ENCODE measurements at regions not wholly inside any gene's neighbourhood (a gene's known extent, or its start where the extent isn't known, plus 50 kb on each side); places are given as distances from the start of the nearest gene placed in this dataset.
A peak's percentile ranks its signal among the peaks of the same experiment; 100 is the strongest.

DNA sequence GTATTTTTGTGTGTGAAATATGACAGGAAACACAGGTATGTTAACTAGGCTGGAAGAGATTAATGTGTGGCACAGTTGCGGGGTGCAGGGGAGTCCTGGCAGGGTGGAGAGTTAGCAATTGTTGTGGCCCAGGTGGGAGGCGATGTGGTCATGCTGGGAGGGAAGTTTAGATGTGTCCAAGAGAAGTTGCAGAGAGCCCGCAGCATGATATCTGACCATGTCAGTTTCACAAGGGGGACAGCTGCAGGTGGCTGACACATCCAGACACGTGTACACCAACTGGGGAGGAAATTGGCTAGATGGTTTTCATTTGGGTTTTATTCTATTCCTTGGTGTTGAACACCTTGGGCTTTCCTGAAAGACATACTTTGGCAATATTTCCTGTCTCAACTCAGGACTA lies 172.8 kb upstream of the RGMA start:
- ChIA-PET POLR2A (no interaction called here), CTCF (no interaction called here)
- no peak overlapping the region for H3K4me3 Mint-ChIP-seq
- no peaks in the 10 kb centered on the region for H3K9me3 Mint-ChIP-seq
- no peak overlapping the region for H3K27ac Mint-ChIP-seq
- H3K4me1 Mint-ChIP-seq (ENCODE audit: low read depth): no peaks in the 10 kb centered on the region
- DNase-seq: no peak
- intact Hi-C loops (cut with micrococcal nuclease): no loop called here
- H3K27me3 Mint-ChIP-seq: peaks cover 1% of the 10 kb centered on the region
- H3K36me3 Mint-ChIP-seq: no peaks in the 10 kb centered on the region

- Mint-ChIP-seq H3K36me3 (no peaks in the 10 kb centered on the region), H3K4me1 (ENCODE audit: low read depth) (no peaks in the 10 kb centered on the region), H3K27ac (no peak overlapping the region), H3K4me3 (no peak overlapping the region), H3K9me3 (no peaks in the 10 kb centered on the region), H3K27me3 (no peaks in the 10 kb centered on the region)
- DNase-seq: no peak
- intact Hi-C loops (cut with micrococcal nuclease): no loop called here
- CTCF ChIA-PET: no interaction called here
- POLR2A ChIA-PET: no interaction called here
Measured at GRCh38 chr15:93257920-93258319, 168.9 kb upstream of the RGMA start.

DNA sequence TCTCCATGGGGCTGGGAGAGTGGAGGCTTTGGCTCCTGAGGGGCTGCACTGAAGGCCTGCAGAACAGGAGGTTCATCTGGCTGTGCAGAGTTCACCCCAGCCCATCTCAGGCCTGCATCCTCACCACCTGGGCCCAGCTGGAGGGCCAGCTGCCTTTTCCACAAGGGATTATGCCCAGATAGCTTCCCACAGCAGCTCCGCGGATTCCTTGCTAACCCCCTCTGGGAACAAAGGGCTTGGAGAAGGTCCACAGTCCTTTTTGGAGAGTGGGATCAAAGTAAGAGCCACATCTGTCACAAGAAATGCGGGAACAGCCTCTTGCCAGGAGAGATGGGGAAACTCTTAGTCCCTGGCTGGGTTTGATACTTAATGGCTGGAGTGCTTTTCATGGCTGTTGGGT lies 164.7 kb upstream of the RGMA start:
- Mint-ChIP-seq H3K9me3 (no peaks in the 10 kb centered on the region), H3K27ac (no peak overlapping the region), H3K27me3 (peaks cover 1% of the 10 kb centered on the region), H3K36me3 (no peaks in the 10 kb centered on the region), H3K4me3 (no peak overlapping the region), H3K4me1 (ENCODE audit: low read depth) (no peaks in the 10 kb centered on the region)
- no peak for DNase-seq
- intact Hi-C loops (cut with micrococcal nuclease): no loop called here
- POLR2A ChIA-PET: interaction anchor here (0.5 kb wide), 1 partner anchor 174 kb away, joined by 3 read pairs; no protein-coding TSS in a partner anchor
- CTCF ChIA-PET: no interaction called here

DNA sequence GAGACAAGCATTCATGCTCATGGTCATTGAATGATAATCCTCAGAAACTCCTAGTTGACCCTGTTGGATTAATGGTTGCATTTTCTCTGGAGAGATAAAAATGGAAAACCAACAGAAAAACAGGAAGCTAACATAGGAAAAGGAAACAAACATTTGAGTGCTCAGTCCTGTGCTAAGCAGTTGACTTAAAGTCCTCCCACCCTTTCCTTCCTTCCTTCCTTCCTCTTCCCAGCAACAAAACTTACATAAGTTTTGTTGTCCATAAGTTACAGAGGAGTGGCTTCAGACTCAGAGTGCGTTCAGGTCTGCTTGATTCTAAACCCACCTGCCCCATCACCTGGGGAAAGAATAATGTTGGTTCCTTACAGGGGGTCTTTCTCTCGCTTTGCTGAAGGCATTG lies 163.8 kb upstream of the RGMA start:
- peaks cover 1% of the 10 kb centered on the region for H3K27me3 Mint-ChIP-seq
- H3K4me3 Mint-ChIP-seq: no peak overlapping the region
- H3K4me1 Mint-ChIP-seq (ENCODE audit: low read depth): no peaks in the 10 kb centered on the region
- no peak for DNase-seq
- POLR2A ChIA-PET: no interaction called here
- intact Hi-C loops (cut with micrococcal nuclease): no loop called here
- no peak overlapping the region for H3K27ac Mint-ChIP-seq
- no peaks in the 10 kb centered on the region for H3K9me3 Mint-ChIP-seq
- CTCF ChIA-PET: no interaction called here
- no peaks in the 10 kb centered on the region for H3K36me3 Mint-ChIP-seq

DNA sequence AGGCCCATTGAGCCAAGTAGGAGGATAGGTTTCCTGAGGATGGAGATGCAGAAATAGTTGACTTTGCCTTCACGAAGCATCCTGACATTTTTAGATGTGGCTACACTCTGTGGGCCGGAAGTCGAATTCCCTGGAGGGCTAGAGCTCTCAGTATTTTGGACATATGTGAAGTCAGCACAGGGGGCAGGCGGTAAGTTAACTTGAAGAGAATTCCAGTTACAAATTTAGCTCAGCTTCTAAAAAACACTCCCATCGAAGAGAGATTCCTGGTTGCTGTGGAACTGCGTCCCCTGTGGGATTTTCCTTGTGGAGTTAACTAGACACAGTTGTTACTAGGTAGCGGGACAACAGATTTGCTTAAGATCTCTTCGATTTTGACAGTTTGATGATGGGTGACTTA lies 161.9 kb upstream of the RGMA start:
- Mint-ChIP-seq H3K4me3 (no peak overlapping the region), H3K36me3 (no peaks in the 10 kb centered on the region), H3K27me3 (peaks cover 11% of the 10 kb centered on the region), H3K27ac (no peak overlapping the region), H3K4me1 (ENCODE audit: low read depth) (peaks cover 4% of the 10 kb centered on the region), H3K9me3 (no peaks in the 10 kb centered on the region)
- CTCF ChIA-PET: no interaction called here
- no peak for DNase-seq
- intact Hi-C loops (cut with micrococcal nuclease): no loop called here
- POLR2A ChIA-PET: no interaction called here

- POLR2A ChIA-PET: no interaction called here
- Mint-ChIP-seq H3K4me1 (ENCODE audit: low read depth) (peaks cover 4% of the 10 kb centered on the region), H3K27ac (no peak overlapping the region), H3K27me3 (peaks cover 16% of the 10 kb centered on the region), H3K4me3 (no peak overlapping the region), H3K9me3 (no peaks in the 10 kb centered on the region), H3K36me3 (no peaks in the 10 kb centered on the region)
- DNase-seq: no peak
- intact Hi-C loops (cut with micrococcal nuclease): no loop called here
- CTCF ChIA-PET: no interaction called here
Measured at GRCh38 chr15:93250209-93250608, 161.2 kb upstream of the RGMA start.

GRCh38 chr15:93249623-93250022 lies 160.6 kb upstream of the RGMA start:
- intact Hi-C loops (cut with micrococcal nuclease): no loop called here
- Mint-ChIP-seq H3K27ac (no peak overlapping the region), H3K9me3 (no peaks in the 10 kb centered on the region), H3K4me1 (ENCODE audit: low read depth) (peaks cover 4% of the 10 kb centered on the region), H3K4me3 (no peak overlapping the region), H3K36me3 (no peaks in the 10 kb centered on the region), H3K27me3 (peaks cover 17% of the 10 kb centered on the region)
- ChIA-PET CTCF (no interaction called here), POLR2A (no interaction called here)
- no peak for DNase-seq

DNA sequence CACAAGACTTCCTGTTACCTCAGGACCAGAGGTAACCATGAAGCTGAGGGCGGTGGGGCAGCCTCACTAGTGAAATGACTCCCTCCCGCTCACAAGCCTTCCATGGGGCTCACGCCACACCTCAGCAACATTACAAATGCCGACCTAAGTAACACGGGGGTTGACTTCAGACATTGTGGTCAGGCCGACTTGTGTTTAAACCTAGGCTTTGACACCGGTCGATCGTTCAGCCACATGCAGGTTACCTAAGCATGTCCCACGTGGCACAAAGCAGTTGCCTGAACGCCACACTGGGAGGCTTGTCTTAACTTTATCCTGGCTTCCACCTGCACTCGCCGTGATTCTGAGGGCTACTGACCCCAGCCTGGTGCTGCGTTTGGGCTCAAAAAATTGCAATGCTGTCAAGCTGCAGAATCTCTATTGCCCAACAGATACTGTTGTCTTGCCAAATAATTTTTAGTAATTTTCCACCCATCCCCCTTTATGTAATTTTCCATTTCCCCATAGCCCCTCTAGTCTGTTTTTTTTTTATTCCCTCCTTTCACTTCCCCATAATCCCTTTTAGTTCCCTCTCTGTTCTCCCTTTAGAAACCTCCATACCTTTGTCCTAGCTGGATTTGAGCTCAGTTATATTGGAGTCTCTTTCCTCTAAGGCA lies 158.6 kb upstream of the RGMA start:
- H3K27me3 Mint-ChIP-seq: peaks cover 19% of the 10 kb centered on the region
- peak; percentile 44 for DNase-seq
- H3K4me3 Mint-ChIP-seq: no peak overlapping the region
- ChIA-PET CTCF (no interaction called here), POLR2A (no interaction called here)
- H3K9me3 Mint-ChIP-seq: no peaks in the 10 kb centered on the region
- peaks cover 4% of the 10 kb centered on the region for H3K4me1 Mint-ChIP-seq (ENCODE audit: low read depth)
- H3K36me3 Mint-ChIP-seq: no peaks in the 10 kb centered on the region
- intact Hi-C loops (cut with micrococcal nuclease): no loop called here
- no peak overlapping the region for H3K27ac Mint-ChIP-seq

DNA sequence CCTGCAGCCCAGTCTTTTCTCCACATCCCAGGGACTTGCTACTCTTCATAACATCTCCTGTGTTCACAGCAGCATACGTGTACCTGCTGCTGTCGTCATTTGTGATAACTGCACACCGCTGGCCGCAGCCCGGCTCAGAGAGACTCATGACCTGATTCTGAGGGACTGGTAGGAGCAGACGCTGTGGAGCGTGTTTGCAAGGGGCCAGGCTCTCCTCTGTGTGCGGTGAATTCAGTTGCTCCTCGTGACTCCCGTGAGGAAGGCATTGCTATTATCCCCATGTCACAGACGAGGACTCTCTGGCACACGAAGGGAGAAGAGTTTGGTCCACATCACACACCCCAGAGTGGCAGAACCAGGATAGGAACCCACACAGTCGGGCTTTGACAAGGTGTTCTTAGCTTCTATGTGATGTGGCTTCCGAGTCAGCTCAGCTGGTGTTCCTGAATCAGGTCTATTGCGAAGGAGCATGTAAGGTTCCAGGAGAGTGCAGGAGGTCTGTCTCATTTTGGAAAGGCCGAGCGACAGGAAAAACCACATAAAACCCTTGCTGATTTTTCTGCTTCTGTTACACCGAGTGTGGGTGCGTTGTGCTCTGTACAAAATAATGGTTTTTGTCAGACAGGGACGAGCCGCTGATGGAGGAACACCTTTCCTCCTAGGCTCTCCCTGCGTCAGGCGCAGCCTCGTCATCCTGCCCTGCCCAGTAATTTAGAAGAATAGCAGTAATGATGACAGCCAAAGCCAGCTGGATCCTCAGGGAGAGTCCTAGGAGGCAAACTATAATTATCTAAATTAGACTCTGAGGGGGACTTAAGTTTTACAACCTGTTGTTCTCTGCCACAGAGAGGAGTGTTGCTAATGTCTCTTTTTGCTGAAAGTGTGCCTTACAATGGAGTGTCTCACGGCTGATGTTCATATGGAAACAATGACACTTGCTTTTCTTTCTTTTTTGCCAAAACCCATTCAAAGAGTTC lies 157.5 kb upstream of the RGMA start:
- CTCF ChIA-PET: no interaction called here
- peaks cover 4% of the 10 kb centered on the region for H3K4me1 Mint-ChIP-seq (ENCODE audit: low read depth)
- no peak overlapping the region for H3K4me3 Mint-ChIP-seq
- intact Hi-C loops (cut with micrococcal nuclease): no loop called here
- POLR2A ChIA-PET: no interaction called here
- DNase-seq: no peak
- peaks cover 18% of the 10 kb centered on the region for H3K27me3 Mint-ChIP-seq
- H3K9me3 Mint-ChIP-seq: no peaks in the 10 kb centered on the region
- H3K27ac Mint-ChIP-seq: no peak overlapping the region
- H3K36me3 Mint-ChIP-seq: no peaks in the 10 kb centered on the region

DNA sequence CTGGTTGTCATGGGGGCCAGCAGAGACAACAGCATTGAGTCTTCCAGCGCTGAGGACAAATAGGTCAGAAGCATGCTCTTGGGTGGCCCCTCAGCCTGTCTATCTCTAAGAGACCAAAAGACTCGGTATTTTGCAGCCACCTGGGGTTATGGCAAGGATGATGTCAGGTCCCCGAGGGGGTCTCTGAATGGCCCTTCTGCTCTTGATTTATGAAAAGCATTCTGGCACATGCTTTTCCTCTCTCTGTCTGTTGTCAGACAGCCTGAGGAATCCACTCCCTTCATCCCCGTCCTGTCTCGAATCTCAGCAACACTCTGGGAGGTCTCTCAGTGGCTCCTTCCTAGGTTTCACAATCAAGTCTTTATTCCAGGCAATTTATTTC lies 156.6 kb upstream of the RGMA start:
- no peak for DNase-seq
- Mint-ChIP-seq H3K9me3 (no peaks in the 10 kb centered on the region), H3K4me1 (ENCODE audit: low read depth) (peaks cover 4% of the 10 kb centered on the region), H3K4me3 (no peak overlapping the region), H3K36me3 (no peaks in the 10 kb centered on the region), H3K27me3 (peaks cover 19% of the 10 kb centered on the region), H3K27ac (no peak overlapping the region)
- CTCF ChIA-PET: no interaction called here
- intact Hi-C loops (cut with micrococcal nuclease): no loop called here
- POLR2A ChIA-PET: no interaction called here

GRCh38 chr15:93244696-93245660 lies 156.0 kb upstream of the RGMA start:
- Mint-ChIP-seq H3K36me3 (no peaks in the 10 kb centered on the region), H3K4me3 (no peak overlapping the region), H3K27ac (no peak overlapping the region), H3K4me1 (ENCODE audit: low read depth) (peaks cover 4% of the 10 kb centered on the region), H3K9me3 (no peaks in the 10 kb centered on the region), H3K27me3 (peaks cover 19% of the 10 kb centered on the region)
- POLR2A ChIA-PET: no interaction called here
- CTCF ChIA-PET: no interaction called here
- DNase-seq: no peak
- intact Hi-C loops (cut with micrococcal nuclease): no loop called here

GRCh38 chr15:93243573-93243972 lies 154.6 kb upstream of the RGMA start:
- H3K4me1 Mint-ChIP-seq (ENCODE audit: low read depth): peaks cover 4% of the 10 kb centered on the region
- peaks cover 19% of the 10 kb centered on the region for H3K27me3 Mint-ChIP-seq
- intact Hi-C loops (cut with micrococcal nuclease): no loop called here
- H3K27ac Mint-ChIP-seq: no peak overlapping the region
- DNase-seq: no peak
- POLR2A ChIA-PET: no interaction called here
- no peak overlapping the region for H3K4me3 Mint-ChIP-seq
- no peaks in the 10 kb centered on the region for H3K9me3 Mint-ChIP-seq
- H3K36me3 Mint-ChIP-seq: no peaks in the 10 kb centered on the region
- CTCF ChIA-PET: no interaction called here
